DND-41 (cell line): ENCODE measurements at regions not wholly inside any gene's neighbourhood (a gene's known extent, or its start where the extent isn't known, plus 50 kb on each side); places are given as distances from the start of the nearest gene placed in this dataset.

Source experiments
- ATAC-seq: fragments of 200-7000 bp; cut with Tn5 transposase; 3 replicates; pipeline ENCODE4 v1.9.1; 2021; ENCODE audit warnings: low read depth; ENCODE audit not compliant: insufficient read depth
- DNase-seq: peaks from one replicate; pipeline ENCODE4 v3.0.0-alpha.2; 2020
- H2AFZ ChIP-seq: 2 replicates; pipeline ENCODE4 v1.6.0; 2012; ENCODE audit warnings: low read depth, low read length
- H3K27ac ChIP-seq: 2 replicates; pipeline ENCODE4 v1.5.1; 2012; ENCODE audit warnings: low read length, inconsistent platforms
- H3K27me3 ChIP-seq: fragments of 200-600 bp; sonication (generic); 2 replicates; pipeline ENCODE4 v1.6.0; 2012; ENCODE audit warnings: low read length, mild to moderate bottlenecking, inconsistent platforms; ENCODE audit not compliant: insufficient read depth, poor library complexity
- H3K36me3 ChIP-seq: 2 replicates; pipeline ENCODE4 v1.5.1; 2012; ENCODE audit warnings: low read length, inconsistent platforms; ENCODE audit not compliant: insufficient read depth
- H3K4me1 ChIP-seq: 2 replicates; pipeline ENCODE4 v1.5.1; 2012; ENCODE audit warnings: mild to moderate bottlenecking, low read length; ENCODE audit not compliant: insufficient read depth
- H3K4me2 ChIP-seq: 2 replicates; pipeline ENCODE4 v1.6.0; 2012; ENCODE audit warnings: mild to moderate bottlenecking, moderate library complexity, low read length, inconsistent platforms; ENCODE audit not compliant: insufficient read depth
- H3K4me3 ChIP-seq, 2 experiments: fragments of 200-600 bp in 1 of 2; shearing (Covaris generic) in 1 of 2; 2 replicates each; pipeline ENCODE4 v1.5.1; 2012 to 2016; ENCODE audit warnings: inconsistent platforms in 2 of 2, low read length in 2 of 2, mild to moderate bottlenecking in 2 of 2, low read depth in 1 of 2, moderate library complexity in 1 of 2
- H3K79me2 ChIP-seq: 2 replicates; pipeline ENCODE4 v1.6.0; 2012; ENCODE audit warnings: low read length, inconsistent platforms; ENCODE audit not compliant: insufficient read depth
- H3K9ac ChIP-seq: 2 replicates; pipeline ENCODE4 v1.6.0; 2012; ENCODE audit warnings: low read depth, mild to moderate bottlenecking, inconsistent platforms, low read length, moderate library complexity
- H3K9me3 ChIP-seq: 2 replicates; pipeline ENCODE4 v1.5.1; 2012; ENCODE audit warnings: low read length, moderate library complexity, mild to moderate bottlenecking, inconsistent platforms; ENCODE audit not compliant: insufficient read depth, severe bottlenecking
- H4K20me1 ChIP-seq: 2 replicates; pipeline ENCODE4 v1.6.0; 2012; ENCODE audit warnings: low read length; ENCODE audit not compliant: insufficient read depth
- CTCF ChIP-seq: IDR thresholded peaks from 2 replicates; pipeline ENCODE4 v1.5.1; 2012; ENCODE audit warnings: borderline replicate concordance, low read length, moderate library complexity, mild to moderate bottlenecking; ENCODE audit not compliant: poor library complexity, severe bottlenecking; ENCODE audit errors: extremely low read depth
- EZH2 ChIP-seq: IDR thresholded peaks from 3 replicates; pipeline ENCODE4 v1.6.1; 2012; ENCODE audit warnings: borderline replicate concordance, low read depth, mild to moderate bottlenecking, moderate library complexity, low read length, inconsistent platforms; ENCODE audit not compliant: severe bottlenecking

GRCh38 chr3:159619341-159619885 lies 369.2 kb upstream of the IL12A start:
- H3K27me3 ChIP-seq: no peaks in the 10 kb centered on the region
- TF ChIP-seq CTCF: no peak
- TF ChIP-seq EZH2: no peak
- H3K9me3 ChIP-seq: no peaks in the 10 kb centered on the region
- H3K9ac ChIP-seq: no peak overlapping the region
- H3K36me3 ChIP-seq: no peaks in the 10 kb centered on the region
- no peaks in the 10 kb centered on the region for H4K20me1 ChIP-seq
- no peak overlapping the region for H3K27ac ChIP-seq
- no peaks in the 10 kb centered on the region for H3K4me1 ChIP-seq
- H2AFZ ChIP-seq: no peak overlapping the region
- H3K79me2 ChIP-seq: no peaks in the 10 kb centered on the region
- H3K4me2 ChIP-seq: no peak overlapping the region
- ATAC-seq: no peak
- DNase-seq: no peak
- no peak overlapping the region for H3K4me3 ChIP-seq

- H3K4me3 ChIP-seq: no peak overlapping the region
- no peak for TF ChIP-seq CTCF
- TF ChIP-seq EZH2: no peak
- no peak overlapping the region for H3K4me2 ChIP-seq
- no peak for DNase-seq
- no peaks in the 10 kb centered on the region for H3K4me1 ChIP-seq
- H3K36me3 ChIP-seq: no peaks in the 10 kb centered on the region
- ATAC-seq: no peak
- H3K27ac ChIP-seq: no peak overlapping the region
- H3K27me3 ChIP-seq: no peaks in the 10 kb centered on the region
- H3K9ac ChIP-seq: no peak overlapping the region
- H3K79me2 ChIP-seq: no peaks in the 10 kb centered on the region
- no peak overlapping the region for H2AFZ ChIP-seq
- no peaks in the 10 kb centered on the region for H4K20me1 ChIP-seq
- H3K9me3 ChIP-seq: no peaks in the 10 kb centered on the region
These were observed 368.4 kb upstream of the IL12A start for GRCh38 chr3:159620281-159620680.

- no peak for DNase-seq
- Histone ChIP-seq H4K20me1 (no peaks in the 10 kb centered on the region), H3K4me3 (no peak overlapping the region), H3K9ac (no peak overlapping the region), H3K27ac (no peak overlapping the region), H3K9me3 (no peaks in the 10 kb centered on the region), H3K4me1 (no peaks in the 10 kb centered on the region), H3K27me3 (no peaks in the 10 kb centered on the region), H3K36me3 (no peaks in the 10 kb centered on the region), H3K79me2 (no peaks in the 10 kb centered on the region), H3K4me2 (no peak overlapping the region), H2AFZ (no peak overlapping the region)
- ATAC-seq: no peak
- TF ChIP-seq CTCF (no peak), EZH2 (no peak)
These were observed 367.8 kb upstream of the IL12A start for GRCh38 chr3:159620873-159621272.

- no peaks in the 10 kb centered on the region for H4K20me1 ChIP-seq
- no peak overlapping the region for H3K4me3 ChIP-seq
- H3K79me2 ChIP-seq: no peaks in the 10 kb centered on the region
- DNase-seq (no peak), ATAC-seq (no peak)
- H3K27ac ChIP-seq: no peak overlapping the region
- TF ChIP-seq CTCF (no peak), EZH2 (no peak)
- H3K4me1 ChIP-seq: no peaks in the 10 kb centered on the region
- no peaks in the 10 kb centered on the region for H3K27me3 ChIP-seq
- H3K9ac ChIP-seq: no peak overlapping the region
- H2AFZ ChIP-seq: no peak overlapping the region
- H3K4me2 ChIP-seq: no peak overlapping the region
- no peaks in the 10 kb centered on the region for H3K36me3 ChIP-seq
- H3K9me3 ChIP-seq: no peaks in the 10 kb centered on the region
These were observed 364.0 kb upstream of the IL12A start for GRCh38 chr3:159624616-159625015.
